ENCODE measurements at regions not wholly inside any gene's neighbourhood (a gene's known extent, or its start where the extent isn't known, plus 50 kb on each side); places are given as distances from the start of the nearest gene placed in this dataset.

DNA sequence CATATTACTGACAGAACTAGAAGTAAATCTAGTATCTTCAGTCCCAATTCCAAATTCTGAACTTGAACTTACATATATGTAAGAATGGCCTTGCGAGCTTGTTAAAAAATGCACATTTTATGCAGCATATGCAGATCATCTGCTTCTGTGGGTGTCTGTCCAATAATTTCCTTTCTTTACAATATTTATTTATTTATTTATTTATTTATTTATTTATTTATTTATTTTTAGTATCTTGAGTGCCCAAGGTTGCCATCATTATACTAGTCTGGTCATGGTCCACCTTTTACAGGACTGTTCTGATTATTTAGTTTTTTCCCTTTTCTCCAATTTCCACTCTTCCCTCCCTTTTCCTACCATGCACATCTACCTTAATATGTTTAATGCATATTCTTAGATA lies 528.4 kb downstream of the COL12A1 start:
- Histone ChIP-seq H3K4me1 (ENCODE audit: control insufficient read depth in 2 of 2, insufficient read depth in 2 of 2, low read length in 2 of 2) (no peaks in the 10 kb centered on the region), H3K9me3 (ENCODE audit: control insufficient read depth in 2 of 3, low read length in 3 of 3) (no peaks in the 10 kb centered on the region), H3K27me3 (ENCODE audit: control insufficient read depth in 2 of 2, insufficient read depth in 2 of 2, low read length in 2 of 2) (no peaks in the 10 kb centered on the region), H3K27ac (ENCODE audit: low read depth, low read length) (no peak overlapping the region), H3K36me3 (ENCODE audit: control insufficient read depth in 2 of 3, insufficient read depth in 3 of 3, low read length in 3 of 3) (no peaks in the 10 kb centered on the region), H3K4me3 (ENCODE audit: low read length) (no peak overlapping the region)
- ChIA-PET POLR2A (no interaction called here), CTCF (no interaction called here)
- H3K27me3 Mint-ChIP-seq, result no peaks in the 10 kb centered on the region
- no peaks in the 10 kb centered on the region for H3K4me1 Mint-ChIP-seq
- H3K27ac Mint-ChIP-seq, result no peak overlapping the region
- H3K4me3 Mint-ChIP-seq, result no peak overlapping the region
- H3K36me3 Mint-ChIP-seq, result no peaks in the 10 kb centered on the region
- intact Hi-C loops (cut with micrococcal nuclease), result no loop called here
- no peak for DNase-seq
- no peak for ATAC-seq
- peaks cover 0 to 11% (median 2%) of the 10 kb centered on the region in 11 donors for H3K9me3 Mint-ChIP-seq

DNA sequence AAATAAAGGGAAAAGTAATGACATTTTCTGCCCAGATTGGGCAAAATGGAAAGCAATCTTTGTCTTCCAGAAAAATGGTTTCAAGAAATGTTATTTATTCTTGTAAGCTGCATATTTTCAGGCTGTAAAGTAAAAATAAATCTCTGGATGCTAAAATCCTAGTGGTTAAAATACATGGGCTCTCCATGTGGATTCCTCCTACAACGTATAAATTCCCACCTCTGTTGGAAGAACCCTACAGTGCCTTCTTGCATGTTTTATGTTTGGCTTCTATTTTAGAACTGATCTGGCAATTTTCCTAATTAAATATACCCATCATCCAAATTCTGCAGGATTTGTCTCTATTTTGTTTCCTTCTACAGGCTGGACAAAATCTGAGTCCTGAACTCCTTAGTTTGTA lies 528.9 kb downstream of the COL12A1 start:
- Mint-ChIP-seq H3K9me3 (peaks cover 0 to 11% (median 2%) of the 10 kb centered on the region in 11 donors), H3K27me3 (no peaks in the 10 kb centered on the region), H3K4me1 (no peaks in the 10 kb centered on the region), H3K4me3 (no peak overlapping the region), H3K36me3 (no peaks in the 10 kb centered on the region), H3K27ac (no peak overlapping the region)
- intact Hi-C loops (cut with micrococcal nuclease), result no loop called here
- Histone ChIP-seq H3K9me3 (ENCODE audit: control insufficient read depth in 2 of 3, low read length in 3 of 3) (no peaks in the 10 kb centered on the region), H3K27ac (ENCODE audit: low read depth, low read length) (no peak overlapping the region), H3K4me1 (ENCODE audit: control insufficient read depth in 2 of 2, insufficient read depth in 2 of 2, low read length in 2 of 2) (no peaks in the 10 kb centered on the region), H3K27me3 (ENCODE audit: control insufficient read depth in 2 of 2, insufficient read depth in 2 of 2, low read length in 2 of 2) (no peaks in the 10 kb centered on the region), H3K4me3 (ENCODE audit: low read length) (no peak overlapping the region), H3K36me3 (ENCODE audit: control insufficient read depth in 2 of 3, insufficient read depth in 3 of 3, low read length in 3 of 3) (no peaks in the 10 kb centered on the region)
- ChIA-PET CTCF (no interaction called here), POLR2A (no interaction called here)
- no peak for ATAC-seq
- no peak for DNase-seq

DNA sequence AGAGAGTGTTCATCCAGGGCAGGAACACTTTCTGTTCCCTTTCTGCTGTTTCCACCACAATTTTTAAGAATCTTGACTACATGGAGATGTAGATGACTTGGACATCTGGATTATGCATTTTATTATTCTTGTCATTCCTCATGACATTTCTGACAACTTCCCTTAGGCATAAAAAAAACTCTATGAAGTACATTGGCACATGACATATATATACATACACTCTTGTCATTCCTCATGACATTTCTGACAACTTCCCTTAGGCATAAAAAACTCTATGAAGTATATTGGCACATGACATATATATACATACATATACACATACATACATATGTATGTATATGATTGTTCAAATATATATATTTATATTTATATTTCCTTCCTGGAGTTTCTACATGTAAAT lies 531.5 kb downstream of the COL12A1 start:
- ChIA-PET POLR2A (no interaction called here), CTCF (no interaction called here)
- no peak overlapping the region for H3K27ac Mint-ChIP-seq
- H3K27me3 Mint-ChIP-seq, result no peaks in the 10 kb centered on the region
- H3K27ac ChIP-seq (ENCODE audit: low read depth, low read length), result no peak overlapping the region
- no peaks in the 10 kb centered on the region for H3K9me3 ChIP-seq (ENCODE audit: control insufficient read depth in 2 of 3, low read length in 3 of 3)
- no peaks in the 10 kb centered on the region for H3K4me1 ChIP-seq (ENCODE audit: control insufficient read depth in 2 of 2, insufficient read depth in 2 of 2, low read length in 2 of 2)
- no peaks in the 10 kb centered on the region for H3K36me3 ChIP-seq (ENCODE audit: control insufficient read depth in 2 of 3, insufficient read depth in 3 of 3, low read length in 3 of 3)
- H3K4me3 Mint-ChIP-seq, result no peak overlapping the region
- H3K4me3 ChIP-seq (ENCODE audit: low read length), result no peak overlapping the region
- no peak for DNase-seq
- intact Hi-C loops (cut with micrococcal nuclease), result no loop called here
- no peaks in the 10 kb centered on the region for H3K27me3 ChIP-seq (ENCODE audit: control insufficient read depth in 2 of 2, insufficient read depth in 2 of 2, low read length in 2 of 2)
- H3K9me3 Mint-ChIP-seq, result peaks cover 0 to 19% (median 4%) of the 10 kb centered on the region in 11 donors
- H3K4me1 Mint-ChIP-seq, result no peaks in the 10 kb centered on the region
- H3K36me3 Mint-ChIP-seq, result no peaks in the 10 kb centered on the region
- ATAC-seq, result no peak

DNA sequence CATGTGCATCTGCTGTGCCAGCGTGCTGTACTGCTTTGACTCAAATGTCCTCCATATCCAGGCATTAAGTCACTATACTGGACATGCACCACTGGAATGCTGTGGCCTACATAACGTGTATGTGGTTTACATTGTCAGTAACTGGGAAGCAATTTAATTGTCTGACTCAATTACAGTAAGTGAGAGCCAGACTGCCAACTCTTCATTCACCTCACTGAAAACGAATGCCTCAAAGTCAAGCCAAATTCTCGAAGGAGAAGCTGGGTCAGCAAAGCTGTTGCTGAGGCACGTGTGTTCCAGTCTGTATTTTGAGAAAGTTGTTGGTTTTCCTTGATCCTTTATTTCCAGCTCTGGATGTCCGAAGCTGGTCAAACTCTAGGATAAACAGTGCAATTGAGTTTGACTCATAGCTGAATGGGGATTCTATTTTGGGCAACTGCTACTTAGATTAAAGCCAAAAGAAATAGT lies 534.3 kb downstream of the COL12A1 start:
- Mint-ChIP-seq H3K9me3 (peaks cover 1 to 17% (median 9%) of the 10 kb centered on the region in 11 donors), H3K27me3 (no peaks in the 10 kb centered on the region), H3K4me1 (no peaks in the 10 kb centered on the region), H3K36me3 (no peaks in the 10 kb centered on the region), H3K4me3 (no peak overlapping the region), H3K27ac (no peak overlapping the region)
- CTCF ChIA-PET, result no interaction called here
- no peak overlapping the region for H3K4me3 ChIP-seq (ENCODE audit: low read length)
- intact Hi-C loops (cut with micrococcal nuclease), result no loop called here
- DNase-seq, result no peak
- POLR2A ChIA-PET, result no interaction called here
- H3K27me3 ChIP-seq (ENCODE audit: control insufficient read depth in 2 of 2, insufficient read depth in 2 of 2, low read length in 2 of 2), result no peaks in the 10 kb centered on the region
- ATAC-seq, result no peak
- H3K9me3 ChIP-seq (ENCODE audit: control insufficient read depth in 2 of 3, low read length in 3 of 3), result no peaks in the 10 kb centered on the region
- no peaks in the 10 kb centered on the region for H3K4me1 ChIP-seq (ENCODE audit: control insufficient read depth in 2 of 2, insufficient read depth in 2 of 2, low read length in 2 of 2)
- no peaks in the 10 kb centered on the region for H3K36me3 ChIP-seq (ENCODE audit: control insufficient read depth in 2 of 3, insufficient read depth in 3 of 3, low read length in 3 of 3)
- no peak overlapping the region for H3K27ac ChIP-seq (ENCODE audit: low read depth, low read length)

DNA sequence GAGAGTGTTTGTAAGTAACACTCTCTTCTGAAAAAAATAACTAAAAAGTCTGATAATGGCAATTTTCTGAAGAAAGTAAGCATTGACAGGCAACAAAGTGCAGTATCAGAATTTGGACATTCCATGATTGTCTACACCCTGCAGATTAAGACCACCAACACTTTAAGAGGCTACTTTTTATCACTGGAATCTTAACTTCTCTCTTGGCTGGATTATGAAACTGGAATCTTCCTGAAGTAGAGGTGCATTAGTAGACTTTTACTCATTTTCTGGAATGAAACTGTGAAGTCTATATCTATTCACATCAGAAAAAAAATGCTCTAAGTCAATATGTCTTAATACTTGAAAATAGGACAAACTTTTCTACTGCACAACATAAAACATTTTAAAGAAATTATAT lies 547.5 kb downstream of the COL12A1 start:
- intact Hi-C loops (cut with micrococcal nuclease), result no loop called here
- no peak overlapping the region for H3K27ac ChIP-seq (ENCODE audit: low read depth, low read length)
- H3K36me3 ChIP-seq (ENCODE audit: control insufficient read depth in 2 of 3, insufficient read depth in 3 of 3, low read length in 3 of 3), result no peaks in the 10 kb centered on the region
- Mint-ChIP-seq H3K4me1 (no peaks in the 10 kb centered on the region), H3K27ac (no peak overlapping the region), H3K4me3 (no peak overlapping the region), H3K27me3 (no peaks in the 10 kb centered on the region), H3K36me3 (no peaks in the 10 kb centered on the region), H3K9me3 (peaks cover 0 to 20% (median 6%) of the 10 kb centered on the region in 11 donors)
- POLR2A ChIA-PET, result no interaction called here
- H3K4me1 ChIP-seq (ENCODE audit: control insufficient read depth in 2 of 2, insufficient read depth in 2 of 2, low read length in 2 of 2), result no peaks in the 10 kb centered on the region
- CTCF ChIA-PET, result no interaction called here
- ATAC-seq (no peak), DNase-seq (no peak)
- no peaks in the 10 kb centered on the region for H3K9me3 ChIP-seq (ENCODE audit: control insufficient read depth in 2 of 3, low read length in 3 of 3)
- H3K27me3 ChIP-seq (ENCODE audit: control insufficient read depth in 2 of 2, insufficient read depth in 2 of 2, low read length in 2 of 2), result no peaks in the 10 kb centered on the region
- no peak overlapping the region for H3K4me3 ChIP-seq (ENCODE audit: low read length)

DNA sequence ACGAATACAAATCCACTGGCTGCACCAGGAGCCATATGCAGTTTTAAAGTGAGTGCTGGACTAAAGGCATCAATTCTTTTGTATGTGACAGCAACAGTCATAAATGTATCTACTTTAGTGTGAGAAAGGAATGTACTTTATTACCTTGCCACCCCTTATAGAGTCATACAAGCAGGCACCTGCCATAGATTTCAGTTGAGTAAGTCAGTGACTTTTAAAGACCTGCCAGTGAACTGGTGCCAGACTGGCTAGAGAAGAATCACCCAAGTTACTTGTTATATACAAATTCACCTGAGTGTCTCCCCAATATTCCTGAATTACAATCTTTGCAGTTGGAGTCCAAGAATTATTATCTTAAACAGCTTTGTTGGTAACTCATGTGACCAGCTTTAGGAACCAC lies 547.9 kb downstream of the COL12A1 start:
- POLR2A ChIA-PET, result no interaction called here
- no peak overlapping the region for H3K27ac ChIP-seq (ENCODE audit: low read depth, low read length)
- CTCF ChIA-PET, result no interaction called here
- H3K27me3 ChIP-seq (ENCODE audit: control insufficient read depth in 2 of 2, insufficient read depth in 2 of 2, low read length in 2 of 2), result no peaks in the 10 kb centered on the region
- H3K27ac Mint-ChIP-seq, result no peak overlapping the region
- no peak overlapping the region for H3K4me3 Mint-ChIP-seq
- no peaks in the 10 kb centered on the region for H3K27me3 Mint-ChIP-seq
- H3K36me3 ChIP-seq (ENCODE audit: control insufficient read depth in 2 of 3, insufficient read depth in 3 of 3, low read length in 3 of 3), result no peaks in the 10 kb centered on the region
- no peak for DNase-seq
- intact Hi-C loops (cut with micrococcal nuclease), result no loop called here
- H3K9me3 Mint-ChIP-seq, result peaks cover 0 to 16% (median 3%) of the 10 kb centered on the region in 11 donors
- H3K9me3 ChIP-seq (ENCODE audit: control insufficient read depth in 2 of 3, low read length in 3 of 3), result no peaks in the 10 kb centered on the region
- H3K4me1 ChIP-seq (ENCODE audit: control insufficient read depth in 2 of 2, insufficient read depth in 2 of 2, low read length in 2 of 2), result no peaks in the 10 kb centered on the region
- ATAC-seq, result no peak
- no peak overlapping the region for H3K4me3 ChIP-seq (ENCODE audit: low read length)
- no peaks in the 10 kb centered on the region for H3K36me3 Mint-ChIP-seq
- no peaks in the 10 kb centered on the region for H3K4me1 Mint-ChIP-seq

DNA sequence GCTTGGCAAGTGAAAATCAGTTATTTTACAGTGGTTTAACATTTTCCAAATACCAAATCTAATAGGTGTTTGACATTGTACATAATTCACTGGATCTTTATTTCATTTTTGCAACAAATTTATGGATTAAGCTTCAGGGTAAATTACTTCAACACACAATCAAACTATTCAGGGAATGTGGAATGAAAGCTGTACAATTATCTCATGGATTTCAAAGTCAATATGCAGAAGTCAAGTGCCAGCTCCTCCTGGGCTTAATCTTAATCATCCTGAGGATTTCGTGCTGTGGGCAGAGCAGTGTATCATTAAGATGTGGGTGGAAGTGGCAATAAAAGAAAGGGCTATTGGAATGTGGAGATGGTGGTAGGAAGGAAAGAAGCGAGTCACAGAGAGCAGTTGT lies 548.8 kb downstream of the COL12A1 start:
- ATAC-seq (no peak), DNase-seq (no peak)
- ChIA-PET POLR2A (no interaction called here), CTCF (interaction anchor here (0.6 kb wide), 1 partner anchor 38 kb away, joined by 3 read pairs; no protein-coding TSS in a partner anchor)
- Histone ChIP-seq H3K36me3 (ENCODE audit: control insufficient read depth in 2 of 3, insufficient read depth in 3 of 3, low read length in 3 of 3) (no peaks in the 10 kb centered on the region), H3K4me1 (ENCODE audit: control insufficient read depth in 2 of 2, insufficient read depth in 2 of 2, low read length in 2 of 2) (no peaks in the 10 kb centered on the region), H3K4me3 (ENCODE audit: low read length) (no peak overlapping the region), H3K27ac (ENCODE audit: low read depth, low read length) (no peak overlapping the region), H3K9me3 (ENCODE audit: control insufficient read depth in 2 of 3, low read length in 3 of 3) (no peaks in the 10 kb centered on the region), H3K27me3 (ENCODE audit: control insufficient read depth in 2 of 2, insufficient read depth in 2 of 2, low read length in 2 of 2) (no peaks in the 10 kb centered on the region)
- intact Hi-C loops (cut with micrococcal nuclease), result no loop called here
- H3K27ac Mint-ChIP-seq, result no peak overlapping the region
- H3K27me3 Mint-ChIP-seq, result no peaks in the 10 kb centered on the region
- no peaks in the 10 kb centered on the region for H3K36me3 Mint-ChIP-seq
- H3K9me3 Mint-ChIP-seq, result peaks cover 0 to 13% (median 0%) of the 10 kb centered on the region in 11 donors
- no peak overlapping the region for H3K4me3 Mint-ChIP-seq
- H3K4me1 Mint-ChIP-seq, result no peaks in the 10 kb centered on the region

Data from naive thymus-derived CD4-positive, alpha-beta T cell (primary cell).